ENCODE measurements at regions not wholly inside any gene's neighbourhood (a gene's known extent, or its start where the extent isn't known, plus 50 kb on each side); places are given as distances from the start of the nearest gene placed in this dataset.
A peak's percentile ranks its signal among the peaks of the same experiment; 100 is the strongest.

- TF ChIP-seq ZNF138 (tag by site-specific recombination; IDR thresholded peaks at IDR 0.05; ENCODE audit: borderline replicate concordance) (no peak), ZNF677 (tag by site-specific recombination; IDR thresholded peaks at IDR 0.05) (peak; percentile 90)
- Histone ChIP-seq H3K4me3 (ENCODE audit: low read depth, low read length) (no peak overlapping the region), H3K27ac (ENCODE audit: extremely low read depth, low read depth, low read length) (no peak overlapping the region), H3K4me1 (ENCODE audit: control insufficient read depth, insufficient read depth, low read length) (peaks cover 16% of the 10 kb centered on the region), H3K9me3 (ENCODE audit: control insufficient read depth, insufficient read depth, low read depth, low read length) (no peaks in the 10 kb centered on the region; the same call in 1 of the 2 replicates), H3K36me3 (ENCODE audit: control insufficient read depth in 2 of 2, insufficient read depth in 1 of 2, low read length in 2 of 2) (no peaks in the 10 kb centered on the region; a peak in 1 of 3 replicates)
- ChIA-PET POLR2A (no interaction called here), CTCF (interaction anchor here (1.4 to 1.6 kb wide), 2 partner anchors 22 to 46 kb away, joined by 4 to 5 read pairs; no protein-coding TSS in a partner anchor)
These were observed 1292.2 kb downstream of the UQCRFS1 start for GRCh38 chr19:27920774-27921173.

GRCh38 chr19:27918818-27919217 lies 1294.1 kb downstream of the UQCRFS1 start:
- CTCF ChIA-PET: interaction anchor here (1.0 to 1.4 kb wide), 2 partner anchors 48 to 57 kb away, joined by 3 to 6 read pairs; no protein-coding TSS in a partner anchor
- POLR2A ChIA-PET: no interaction called here
- no peaks in the 10 kb centered on the region; the same call in 1 of the 2 replicates for H3K9me3 ChIP-seq (ENCODE audit: control insufficient read depth, insufficient read depth, low read depth, low read length)

More at GRCh38 chr19:27918818-27919217, 1294.1 kb downstream of the UQCRFS1 start:
- Histone ChIP-seq H3K27ac (ENCODE audit: extremely low read depth, low read depth, low read length) (no peak overlapping the region), H3K36me3 (ENCODE audit: control insufficient read depth in 2 of 2, insufficient read depth in 1 of 2, low read length in 2 of 2) (no peaks in the 10 kb centered on the region; a peak in 1 of 3 replicates), H3K4me1 (ENCODE audit: control insufficient read depth, insufficient read depth, low read length) (peaks cover 16% of the 10 kb centered on the region), H3K4me3 (ENCODE audit: low read depth, low read length) (no peak overlapping the region)
- TF ChIP-seq ZNF704 (tag by site-specific recombination; IDR thresholded peaks at IDR 0.05) (no peak), EGR2 (tag by site-specific recombination; IDR thresholded peaks at IDR 0.05; ENCODE audit: low read depth) (0 out of 2 replicates have a peak, but pooled peaks have one; percentile 17), ZNF473 (tag by site-specific recombination; IDR thresholded peaks at IDR 0.05) (no peak), ATF2 (tag by site-specific recombination; IDR thresholded peaks at IDR 0.05; ENCODE audit: low read depth) (peak; percentile 83), ZNF843 (tag by site-specific recombination; IDR thresholded peaks at IDR 0.05) (no peak), SETDB1 (IDR thresholded peaks at IDR 0.05; ENCODE audit: insufficient read length, low read length) (no peak), ZNF645 (tag by site-specific recombination; IDR thresholded peaks at IDR 0.05) (no peak), ZNF223 (tag by site-specific recombination; IDR thresholded peaks at IDR 0.05) (no peak), ELK4 (IDR thresholded peaks at IDR 0.05; ENCODE audit: borderline replicate concordance, low read depth, low read length) (no peak), PATZ1 (tag by site-specific recombination; IDR thresholded peaks at IDR 0.05) (no peak)
